22Rv1 (cell line): ENCODE measurements at regions not wholly inside any gene's neighbourhood (a gene's known extent, or its start where the extent isn't known, plus 50 kb on each side); places are given as distances from the start of the nearest gene placed in this dataset.

Source experiments
- ZFX ChIP-seq: fragments of 450-650 bp; IDR thresholded peaks from 2 replicates; pipeline ENCODE4 v1.6.1; 2017; ENCODE audit warnings: antibody characterized with exemption, borderline replicate concordance
- TF ChIP-seq, protein P1 (sequence below): fragments of 450-650 bp; IDR thresholded peaks from 2 replicates; pipeline ENCODE4 v1.5.1; 2017; ENCODE audit warnings: mild to moderate bottlenecking

DNA sequence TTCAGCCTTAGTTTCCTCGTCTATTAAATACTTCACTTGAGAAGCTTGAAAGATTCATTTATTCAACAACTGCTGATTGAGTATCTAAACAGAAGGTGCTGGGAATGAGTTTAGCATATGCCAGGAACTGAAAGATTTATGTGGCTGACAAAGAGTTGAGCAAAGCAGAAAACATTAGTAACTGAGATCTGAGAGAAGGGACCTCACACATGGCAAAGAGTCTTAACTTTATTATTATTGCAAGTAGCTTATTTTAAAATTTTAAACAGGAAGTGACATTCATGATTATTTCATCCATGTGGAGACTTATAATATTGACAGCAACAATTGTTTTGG, 133.6 kb downstream of the CASP12 start:
- TF ChIP-seq, protein P1, sequence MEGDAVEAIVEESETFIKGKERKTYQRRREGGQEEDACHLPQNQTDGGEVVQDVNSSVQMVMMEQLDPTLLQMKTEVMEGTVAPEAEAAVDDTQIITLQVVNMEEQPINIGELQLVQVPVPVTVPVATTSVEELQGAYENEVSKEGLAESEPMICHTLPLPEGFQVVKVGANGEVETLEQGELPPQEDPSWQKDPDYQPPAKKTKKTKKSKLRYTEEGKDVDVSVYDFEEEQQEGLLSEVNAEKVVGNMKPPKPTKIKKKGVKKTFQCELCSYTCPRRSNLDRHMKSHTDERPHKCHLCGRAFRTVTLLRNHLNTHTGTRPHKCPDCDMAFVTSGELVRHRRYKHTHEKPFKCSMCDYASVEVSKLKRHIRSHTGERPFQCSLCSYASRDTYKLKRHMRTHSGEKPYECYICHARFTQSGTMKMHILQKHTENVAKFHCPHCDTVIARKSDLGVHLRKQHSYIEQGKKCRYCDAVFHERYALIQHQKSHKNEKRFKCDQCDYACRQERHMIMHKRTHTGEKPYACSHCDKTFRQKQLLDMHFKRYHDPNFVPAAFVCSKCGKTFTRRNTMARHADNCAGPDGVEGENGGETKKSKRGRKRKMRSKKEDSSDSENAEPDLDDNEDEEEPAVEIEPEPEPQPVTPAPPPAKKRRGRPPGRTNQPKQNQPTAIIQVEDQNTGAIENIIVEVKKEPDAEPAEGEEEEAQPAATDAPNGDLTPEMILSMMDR, result no peak
- no peak for TF ChIP-seq ZFX
